ENCODE measurements at regions not wholly inside any gene's neighbourhood (a gene's known extent, or its start where the extent isn't known, plus 50 kb on each side); places are given as distances from the start of the nearest gene placed in this dataset.
"Not testable (repeated sequence)": the region's sequence is repeated elsewhere in the genome, so short reads cannot be mapped to it uniquely, and the experiment has no call there.

- no peak for DNase-seq (ENCODE audit: low spot score)
These were observed 56.3 kb upstream of the SPEF2 start for GRCh38 chr5:35561396-35561795.

- no peak for DNase-seq (ENCODE audit: low spot score)
These were observed 59.9 kb upstream of the SPEF2 start for GRCh38 chr5:35557748-35558147.

GRCh38 chr5:35557199-35557598 lies 60.5 kb upstream of the SPEF2 start:
- DNase-seq (ENCODE audit: low spot score), result no peak

GRCh38 chr5:35554016-35554415 lies 63.6 kb upstream of the SPEF2 start:
- no peak for DNase-seq (ENCODE audit: low spot score)

GRCh38 chr5:35545190-35545589 lies 72.5 kb upstream of the SPEF2 start:
- no peak for DNase-seq (ENCODE audit: low spot score)

- DNase-seq (ENCODE audit: low spot score), result no peak
These were observed 74.3 kb upstream of the SPEF2 start for GRCh38 chr5:35543408-35543807.

- no peak for DNase-seq (ENCODE audit: low spot score)
These were observed 77.7 kb upstream of the SPEF2 start for GRCh38 chr5:35540002-35540401.

GRCh38 chr5:35538198-35538931 lies 79.3 kb upstream of the SPEF2 start:
- DNase-seq (ENCODE audit: low spot score), result no peak

- DNase-seq (ENCODE audit: low spot score), result no peak
These were observed 84.5 kb upstream of the SPEF2 start for GRCh38 chr5:35533156-35533555.

- DNase-seq (ENCODE audit: low spot score), result not testable (repeated sequence)
These were observed 86.1 kb upstream of the SPEF2 start for GRCh38 chr5:35531553-35531952.

- DNase-seq (ENCODE audit: low spot score), result no peak
These were observed 99.6 kb upstream of the SPEF2 start for GRCh38 chr5:35518104-35518503.

- no peak for DNase-seq (ENCODE audit: low spot score)
These were observed 101.4 kb upstream of the SPEF2 start for GRCh38 chr5:35516271-35516670.

GRCh38 chr5:35513612-35514011 lies 104.1 kb upstream of the SPEF2 start:
- DNase-seq (ENCODE audit: low spot score), result no peak

GRCh38 chr5:35502206-35502605 lies 115.5 kb upstream of the SPEF2 start:
- DNase-seq (ENCODE audit: low spot score), result no peak

GRCh38 chr5:35488791-35489190 lies 128.9 kb upstream of the SPEF2 start:
- DNase-seq (ENCODE audit: low spot score), result no peak

- no peak for DNase-seq (ENCODE audit: low spot score)
These were observed 129.6 kb upstream of the SPEF2 start for GRCh38 chr5:35488055-35488454.

GRCh38 chr5:35487233-35488025 lies 130.2 kb upstream of the SPEF2 start:
- DNase-seq (ENCODE audit: low spot score), result no peak

GRCh38 chr5:35485487-35485886 lies 132.2 kb upstream of the SPEF2 start:
- DNase-seq (ENCODE audit: low spot score), result no peak

- DNase-seq (ENCODE audit: low spot score), result no peak
These were observed 133.4 kb upstream of the SPEF2 start for GRCh38 chr5:35484241-35484640.

GRCh38 chr5:35483780-35484179 lies 133.9 kb upstream of the SPEF2 start:
- no peak for DNase-seq (ENCODE audit: low spot score)

GRCh38 chr5:35483191-35483590 lies 134.5 kb upstream of the SPEF2 start:
- no peak for DNase-seq (ENCODE audit: low spot score)

GRCh38 chr5:35482167-35482755 lies 135.4 kb upstream of the SPEF2 start:
- DNase-seq (ENCODE audit: low spot score), result no peak

Measured in GM03348 (cell line).